Upper lobe of left lung (tissue), 6 donors: ENCODE measurements at regions not wholly inside any gene's neighbourhood (a gene's known extent, or its start where the extent isn't known, plus 50 kb on each side); places are given as distances from the start of the nearest gene placed in this dataset.

Experiments
- ATAC-seq, 2 donors: fragments of 200-7000 bp; cut with Tn5 transposase; one replicate each; pipeline ENCODE4 v1.9.1; 2022; ENCODE audit warnings: mild to moderate bottlenecking in 2 of 2, moderate library complexity in 2 of 2; ENCODE audit not compliant: low FRiP score in 2 of 2
- DNase-seq, 2 donors: peaks; one replicate each; pipeline ENCODE4 v3.0.0-alpha.2; 2019 to 2020
- H3K27ac ChIP-seq, 4 donors: fragments of 200-600 bp; sonication (generic); one replicate each; pipeline ENCODE4 v1.5.1; 2016 to 2019
- H3K27me3 ChIP-seq, 4 donors: fragments of 200-600 bp; sonication (generic); one replicate each; pipeline ENCODE4 v1.5.1; 2017 to 2019
- H3K36me3 ChIP-seq, 4 donors: fragments of 200-600 bp; sonication (generic); one replicate each; pipeline ENCODE4 v1.5.1; 2016 to 2019
- H3K4me1 ChIP-seq, 4 donors: fragments of 200-600 bp; sonication (generic); one replicate each; pipeline ENCODE4 v1.5.1; 2018 to 2019
- H3K4me3 ChIP-seq, 4 donors: fragments of 200-600 bp; sonication (generic); one replicate each; pipeline ENCODE4 v1.5.1; 2017 to 2019; ENCODE audit warnings: mild to moderate bottlenecking in 2 of 4, moderate library complexity in 1 of 4
- H3K9me3 ChIP-seq, 4 donors: fragments of 200-600 bp; sonication (generic); one replicate each; pipeline ENCODE4 v1.5.1; 2018 to 2019
- CTCF ChIP-seq, 6 experiments: fragments of 450-650 bp in 4 of 6; fragments of 200-600 bp in 2 of 6; sonication (generic) in 2 of 6; IDR thresholded peaks; one replicate each; pipeline ENCODE4 v1.5.1; 2016 to 2019; ENCODE audit warnings: antibody characterized with exemption in 6 of 6
- EP300 ChIP-seq, 4 donors: sonication (generic); formaldehyde crosslinking; IDR thresholded peaks; one replicate each; pipeline ENCODE4 v1.5.1; 2017; ENCODE audit warnings: antibody characterized with exemption in 4 of 4, control low read depth in 2 of 4
- POLR2A ChIP-seq, 4 donors: fragments of 450-650 bp; IDR thresholded peaks; one replicate each; pipeline ENCODE4 v1.5.1; 2016 to 2017; ENCODE audit warnings: antibody characterized with exemption in 4 of 4, mild to moderate bottlenecking in 2 of 4
- POLR2AphosphoS5 ChIP-seq, 2 donors: sonication (generic); formaldehyde crosslinking; IDR thresholded peaks; one replicate each; pipeline ENCODE4 v1.5.1; 2017; ENCODE audit warnings: antibody characterized with exemption in 2 of 2
- WGBS, 2 donors: methylation state at CpG; one replicate each; pipeline ENCODE4 v1.1.5; 2017 to 2018; 5-methylcytosine and 5-hydroxymethylcytosine counted together
- donor health status: DM: no; HTN: no; CAD: no; lungs with moderate emphysema.
- donor health status: DM: no; HTN: yes; CAD: no; lungs with severe emphysema.

DNA sequence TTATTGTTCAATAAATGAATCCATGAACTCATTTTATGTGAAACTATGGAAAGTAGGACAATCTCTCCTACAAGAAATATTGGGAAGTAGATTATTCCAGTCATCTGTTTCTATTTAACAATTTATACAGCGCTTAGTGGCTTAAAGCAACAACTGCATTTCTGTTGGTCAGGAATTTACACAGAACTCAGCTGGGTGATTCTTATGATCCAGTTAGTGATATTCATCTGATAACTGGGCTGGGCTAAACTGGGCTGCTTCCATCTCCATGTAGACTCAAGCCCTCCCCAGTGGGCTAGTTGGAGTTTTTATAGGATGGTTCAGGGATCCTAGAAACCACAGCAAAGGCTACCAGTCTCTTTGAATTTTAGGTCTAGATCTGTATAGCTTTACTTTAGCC is 497.9 kb upstream of the NEGR1 start:
- TF ChIP-seq POLR2A (IDR thresholded peaks at IDR 0.05) (no peak), EP300 (IDR thresholded peaks at IDR 0.05) (no peak), POLR2AphosphoS5 (IDR thresholded peaks at IDR 0.05) (no peak), CTCF (IDR thresholded peaks at IDR 0.05) (no peak)
- no peak for ATAC-seq

GRCh38 chr1:72777918-72778317 is 495.6 kb upstream of the NEGR1 start:
- no peak overlapping the region for H3K27ac ChIP-seq
- TF ChIP-seq EP300 (IDR thresholded peaks at IDR 0.05), result no peak
- no peak for TF ChIP-seq CTCF (IDR thresholded peaks at IDR 0.05)
- TF ChIP-seq POLR2A (IDR thresholded peaks at IDR 0.05), result no peak
- TF ChIP-seq POLR2AphosphoS5 (IDR thresholded peaks at IDR 0.05), result no peak
- DNase-seq (no peak), ATAC-seq (no peak)
- H3K9me3 ChIP-seq, result no peaks in the 10 kb centered on the region
- no peaks in the 10 kb centered on the region for H3K27me3 ChIP-seq
- H3K36me3 ChIP-seq, result no peaks in the 10 kb centered on the region
- H3K4me3 ChIP-seq, result no peak overlapping the region
- H3K4me1 ChIP-seq, result no peaks in the 10 kb centered on the region

More for the DNA sequence above, 497.9 kb upstream of the NEGR1 start:
- WGBS, 2 donors, result 97 to 100% methylated on average over 1 of the region's 1 CpG
- H3K27me3 ChIP-seq, result no peaks in the 10 kb centered on the region
- no peaks in the 10 kb centered on the region for H3K4me1 ChIP-seq
- no peak overlapping the region for H3K27ac ChIP-seq
- no peaks in the 10 kb centered on the region for H3K9me3 ChIP-seq
- H3K4me3 ChIP-seq, result no peak overlapping the region
- DNase-seq, result no peak
- H3K36me3 ChIP-seq, result no peaks in the 10 kb centered on the region

GRCh38 chr1:72763481-72763880 is 481.1 kb upstream of the NEGR1 start:
- TF ChIP-seq POLR2AphosphoS5 (IDR thresholded peaks at IDR 0.05), result no peak
- no peak for TF ChIP-seq EP300 (IDR thresholded peaks at IDR 0.05)
- TF ChIP-seq CTCF (IDR thresholded peaks at IDR 0.05), result no peak
- TF ChIP-seq POLR2A (IDR thresholded peaks at IDR 0.05), result no peak

GRCh38 chr1:72759486-72759885 is 477.1 kb upstream of the NEGR1 start:
- no peak for TF ChIP-seq EP300 (IDR thresholded peaks at IDR 0.05)
- no peak for TF ChIP-seq POLR2A (IDR thresholded peaks at IDR 0.05)
- Histone ChIP-seq H3K27me3 (no peaks in the 10 kb centered on the region), H3K36me3 (no peaks in the 10 kb centered on the region), H3K9me3 (no peaks in the 10 kb centered on the region), H3K27ac (no peak overlapping the region), H3K4me1 (no peaks in the 10 kb centered on the region), H3K4me3 (no peak overlapping the region)
- ATAC-seq, result no peak
- 96 to 97% methylated on average over 3 of the region's 3 CpGs for WGBS, 2 donors
- DNase-seq, result no peak

More at GRCh38 chr1:72763481-72763880, 481.1 kb upstream of the NEGR1 start:
- no peaks in the 10 kb centered on the region for H3K36me3 ChIP-seq
- H3K27ac ChIP-seq, result no peak overlapping the region
- WGBS, 2 donors, result 71% methylated on average over 2 of the region's 2 CpGs
- no peak for ATAC-seq
- no peak overlapping the region for H3K4me3 ChIP-seq
- no peaks in the 10 kb centered on the region for H3K27me3 ChIP-seq
- H3K9me3 ChIP-seq, result no peaks in the 10 kb centered on the region
- DNase-seq, result no peak
- no peaks in the 10 kb centered on the region for H3K4me1 ChIP-seq

GRCh38 chr1:72757843-72758242 is 475.5 kb upstream of the NEGR1 start:
- Histone ChIP-seq H3K4me1 (no peaks in the 10 kb centered on the region), H3K27ac (no peak overlapping the region), H3K9me3 (no peaks in the 10 kb centered on the region), H3K27me3 (no peaks in the 10 kb centered on the region), H3K36me3 (no peaks in the 10 kb centered on the region), H3K4me3 (no peak overlapping the region)
- 93 to 94% methylated on average over 2 of the region's 2 CpGs for WGBS, 2 donors
- ATAC-seq (no peak), DNase-seq (no peak)
- no peak for TF ChIP-seq CTCF (IDR thresholded peaks at IDR 0.05)
- no peak for TF ChIP-seq POLR2AphosphoS5 (IDR thresholded peaks at IDR 0.05)
